CD4-positive, alpha-beta T cell treated with Interleukin-12 subunit alpha and Interleukin-12 subunit beta, for 1 hour (primary cell): ENCODE measurements at regions not wholly inside any gene's neighbourhood (a gene's known extent, or its start where the extent isn't known, plus 50 kb on each side); places are given as distances from the start of the nearest gene placed in this dataset.
A peak's percentile ranks its signal among the peaks of the same experiment; 100 is the strongest.

Experiments
- DNase-seq: peaks from one replicate; pipeline ENCODE4 v3.0.0-alpha.2; 2020

GRCh38 chr5:165624166-165624946, 2118.9 kb downstream of the MAT2B start:
- DNase-seq = no peak

GRCh38 chr5:165626161-165626560, 2120.7 kb downstream of the MAT2B start:
- DNase-seq = no peak

GRCh38 chr5:165627548-165628170, 2122.2 kb downstream of the MAT2B start:
- no peak for DNase-seq

- DNase-seq = peak; percentile 10
These were observed 2124.9 kb downstream of the MAT2B start for GRCh38 chr5:165630261-165630778.

- DNase-seq = no peak
These were observed 2125.8 kb downstream of the MAT2B start for GRCh38 chr5:165631235-165631634.

GRCh38 chr5:165642366-165642765, 2136.9 kb downstream of the MAT2B start:
- no peak for DNase-seq

- no peak for DNase-seq
These were observed 2160.4 kb downstream of the MAT2B start for GRCh38 chr5:165665735-165666400.

- DNase-seq = no peak
These were observed 2168.1 kb downstream of the MAT2B start for GRCh38 chr5:165673499-165673898.

- DNase-seq = no peak
These were observed 2190.4 kb downstream of the MAT2B start for GRCh38 chr5:165695796-165696195.

GRCh38 chr5:165705960-165706359, 2200.5 kb downstream of the MAT2B start:
- no peak for DNase-seq

GRCh38 chr5:165712011-165712410, 2206.6 kb downstream of the MAT2B start:
- DNase-seq = no peak

GRCh38 chr5:165714598-165714997, 2209.2 kb downstream of the MAT2B start:
- no peak for DNase-seq

- no peak for DNase-seq
These were observed 2215.5 kb downstream of the MAT2B start for GRCh38 chr5:165720901-165721300.

GRCh38 chr5:165722401-165722800, 2217.0 kb downstream of the MAT2B start:
- no peak for DNase-seq

GRCh38 chr5:165723931-165724330, 2218.5 kb downstream of the MAT2B start:
- DNase-seq = no peak

GRCh38 chr5:165728425-165728824, 2223.0 kb downstream of the MAT2B start:
- no peak for DNase-seq

GRCh38 chr5:165735388-165735787, 2230.0 kb downstream of the MAT2B start:
- DNase-seq = no peak

GRCh38 chr5:165739079-165739741, 2233.8 kb downstream of the MAT2B start:
- DNase-seq = no peak

GRCh38 chr5:165757791-165758190, 2252.4 kb downstream of the MAT2B start:
- DNase-seq = no peak

GRCh38 chr5:165775111-165775510, 2269.7 kb downstream of the MAT2B start:
- DNase-seq = no peak

GRCh38 chr5:165779505-165779904, 2274.1 kb downstream of the MAT2B start:
- DNase-seq = no peak

GRCh38 chr5:165780901-165781300, 2275.5 kb downstream of the MAT2B start:
- no peak for DNase-seq

GRCh38 chr5:165781738-165782137, 2276.3 kb downstream of the MAT2B start:
- no peak for DNase-seq
